MCF 10A (cell line): ENCODE measurements at regions not wholly inside any gene's neighbourhood (a gene's known extent, or its start where the extent isn't known, plus 50 kb on each side); places are given as distances from the start of the nearest gene placed in this dataset.

Experiments used
- BruUV-seq: library from RNA; stranded (reverse); fragments of 400-500 nt; replicated peaks from 2 replicates; lab custom pipeline; 2021; lab: Mats Ljungman, UMichigan
- CTCF ChIA-PET: fragments of 300-600 bp; sonication (Branson Sonifier 250); formaldehyde crosslinking; extraction: SDS; loops from one replicate; lab custom pipeline; 2021; ENCODE audit warnings: antibody characterized with exemption, inconsistent platforms; lab: Yijun Ruan, JAX
- POLR2A ChIA-PET: fragments of 300-600, 350-650 bp; sonication (Branson Sonifier 250); formaldehyde crosslinking; extraction: SDS; loops from one replicate; lab custom pipeline; 2020; ENCODE audit warnings: antibody characterized with exemption, inconsistent platforms; lab: Yijun Ruan, JAX
- DNase-seq: peaks from one replicate; pipeline ENCODE4 v3.0.0-alpha.2; 2018; ENCODE audit not compliant: unreplicated experiment
- H3K27ac Mint-ChIP-seq: one replicate; pipeline ENCODE4 v1.8.0; 2022; ENCODE audit warnings: mild to moderate bottlenecking, low read depth, mixed read lengths; ENCODE audit not compliant: unreplicated experiment
- H3K27me3 Mint-ChIP-seq: one replicate; pipeline ENCODE4 v1.8.0; 2022; ENCODE audit warnings: mixed read lengths; ENCODE audit not compliant: insufficient read depth, unreplicated experiment
- H3K36me3 Mint-ChIP-seq: one replicate; pipeline ENCODE4 v1.8.0; 2022; ENCODE audit warnings: mild to moderate bottlenecking, moderate library complexity, mixed read lengths; ENCODE audit not compliant: insufficient read depth, unreplicated experiment
- H3K4me1 Mint-ChIP-seq: one replicate; pipeline ENCODE4 v1.8.0; 2022; ENCODE audit warnings: mixed read lengths; ENCODE audit not compliant: insufficient read depth, unreplicated experiment
- H3K4me3 Mint-ChIP-seq: one replicate; pipeline ENCODE4 v1.8.0; 2022; ENCODE audit warnings: mild to moderate bottlenecking, moderate library complexity, mixed read lengths; ENCODE audit not compliant: unreplicated experiment
- H3K9me3 Mint-ChIP-seq: one replicate; pipeline ENCODE4 v1.8.0; 2022; ENCODE audit warnings: mixed read lengths; ENCODE audit not compliant: unreplicated experiment
- intact Hi-C: fragments of 100-400 bp; cut with micrococcal nuclease; formaldehyde crosslinking; loops from 2 replicates; pipeline ENCODE4 v1.14.1; 2022
- TF ChIP-seq, protein P1 (sequence below): fragments of 200-600 bp; IDR thresholded peaks from one replicate; pipeline ENCODE4 v1.8.0; 2022; ENCODE audit warnings: antibody characterized with exemption, mild to moderate bottlenecking; ENCODE audit not compliant: unreplicated experiment

DNA sequence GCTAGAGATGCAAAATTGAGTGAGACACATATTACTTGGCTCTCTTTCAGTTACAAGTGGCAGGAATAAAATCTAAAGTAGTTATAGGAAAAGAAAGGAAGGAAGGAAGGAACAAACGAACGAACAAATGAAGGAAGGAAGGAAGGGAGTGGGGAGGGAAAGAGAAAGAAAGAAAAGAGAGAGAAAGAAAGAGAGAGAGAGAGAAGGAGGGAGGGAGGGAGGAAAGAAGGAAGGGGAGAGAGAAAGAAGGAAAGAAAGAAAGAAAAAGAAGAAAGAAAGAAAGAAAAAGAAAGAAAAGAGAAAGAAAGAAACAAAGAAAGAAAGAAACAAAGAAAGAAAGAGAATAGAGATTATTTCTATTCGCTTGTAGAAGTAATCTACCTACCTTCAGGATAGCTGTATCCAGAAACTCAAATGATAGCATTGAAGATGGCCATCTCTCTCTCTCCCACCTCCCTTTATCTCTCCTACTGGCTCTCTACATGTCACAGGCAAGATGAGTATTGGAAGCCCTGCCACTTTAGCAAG, 229.7 kb upstream of the TLE3 start:
- POLR2A ChIA-PET = no interaction called here
- no peaks in the 10 kb centered on the region for H3K27me3 Mint-ChIP-seq
- H3K9me3 Mint-ChIP-seq = no peaks in the 10 kb centered on the region
- H3K4me1 Mint-ChIP-seq = peaks cover 14% of the 10 kb centered on the region
- no peak overlapping the region for H3K27ac Mint-ChIP-seq
- H3K4me3 Mint-ChIP-seq = no peak overlapping the region
- CTCF ChIA-PET = no interaction called here
- intact Hi-C loops = no loop called here
- TF ChIP-seq, protein P1, sequence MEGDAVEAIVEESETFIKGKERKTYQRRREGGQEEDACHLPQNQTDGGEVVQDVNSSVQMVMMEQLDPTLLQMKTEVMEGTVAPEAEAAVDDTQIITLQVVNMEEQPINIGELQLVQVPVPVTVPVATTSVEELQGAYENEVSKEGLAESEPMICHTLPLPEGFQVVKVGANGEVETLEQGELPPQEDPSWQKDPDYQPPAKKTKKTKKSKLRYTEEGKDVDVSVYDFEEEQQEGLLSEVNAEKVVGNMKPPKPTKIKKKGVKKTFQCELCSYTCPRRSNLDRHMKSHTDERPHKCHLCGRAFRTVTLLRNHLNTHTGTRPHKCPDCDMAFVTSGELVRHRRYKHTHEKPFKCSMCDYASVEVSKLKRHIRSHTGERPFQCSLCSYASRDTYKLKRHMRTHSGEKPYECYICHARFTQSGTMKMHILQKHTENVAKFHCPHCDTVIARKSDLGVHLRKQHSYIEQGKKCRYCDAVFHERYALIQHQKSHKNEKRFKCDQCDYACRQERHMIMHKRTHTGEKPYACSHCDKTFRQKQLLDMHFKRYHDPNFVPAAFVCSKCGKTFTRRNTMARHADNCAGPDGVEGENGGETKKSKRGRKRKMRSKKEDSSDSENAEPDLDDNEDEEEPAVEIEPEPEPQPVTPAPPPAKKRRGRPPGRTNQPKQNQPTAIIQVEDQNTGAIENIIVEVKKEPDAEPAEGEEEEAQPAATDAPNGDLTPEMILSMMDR = no peak
- BruUV-seq = no TSS peak
- DNase-seq = no peak
- H3K36me3 Mint-ChIP-seq = no peaks in the 10 kb centered on the region

DNA sequence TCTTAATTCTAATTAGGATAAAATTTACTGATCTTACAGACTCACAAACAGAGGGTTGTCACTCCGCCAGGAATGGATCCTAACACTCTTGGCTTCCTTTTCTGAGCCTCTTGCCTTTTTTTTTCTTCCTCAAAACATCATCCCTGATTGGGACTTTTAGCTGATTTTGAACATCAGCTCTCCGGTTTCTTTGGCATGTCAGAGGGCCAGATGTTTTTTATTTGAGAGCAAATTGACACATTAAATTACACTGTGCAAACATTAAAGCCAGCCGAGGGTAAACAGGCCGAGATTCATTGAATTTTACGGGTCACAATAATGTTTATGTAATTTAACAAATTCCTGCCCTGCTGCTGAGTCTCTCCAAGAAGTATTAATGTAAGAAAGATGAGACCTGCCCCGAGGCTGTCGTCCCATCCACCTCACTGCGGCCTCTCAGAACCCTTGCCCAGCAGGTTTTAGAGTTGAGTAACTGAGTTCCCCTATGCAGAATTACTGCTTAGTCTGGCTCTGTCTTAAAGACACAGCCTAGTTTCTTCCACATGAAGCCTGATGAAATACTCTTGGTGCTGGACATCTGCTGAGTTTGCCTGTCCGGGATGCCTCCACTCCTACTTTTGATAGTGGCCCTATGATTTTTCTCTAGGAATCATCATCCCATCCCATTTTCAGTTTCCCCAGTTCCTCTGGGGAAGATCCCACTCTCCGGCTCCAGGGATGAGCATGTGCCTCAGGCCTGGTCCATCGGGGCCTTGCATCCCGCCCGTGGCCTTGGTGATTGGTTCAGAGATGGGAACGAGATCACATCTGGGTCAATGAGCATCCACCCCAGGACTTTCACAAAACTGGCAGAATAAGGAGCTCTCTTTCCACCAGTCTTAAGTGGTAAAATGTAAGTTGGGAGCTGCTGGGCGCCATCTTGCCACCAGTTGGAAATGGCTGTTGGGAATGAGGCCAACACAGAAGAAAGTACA, 226.6 kb upstream of the TLE3 start:
- no peaks in the 10 kb centered on the region for H3K27me3 Mint-ChIP-seq
- ChIA-PET CTCF (interaction anchor here (1.0 kb wide), 1 partner anchor 862 kb away, joined by 3 read pairs; no protein-coding TSS in a partner anchor), POLR2A (interaction anchor here (0.6 to 0.7 kb wide), 4 partner anchors 24 to 862 kb away, joined by 3 to 5 read pairs (median 4); no protein-coding TSS in a partner anchor)
- H3K4me3 Mint-ChIP-seq = no peak overlapping the region
- TF ChIP-seq, protein P1 = no peak
- H3K4me1 Mint-ChIP-seq = peaks cover 19% of the 10 kb centered on the region
- DNase-seq = peak; percentile 78
- BruUV-seq = no TSS peak
- H3K9me3 Mint-ChIP-seq = no peaks in the 10 kb centered on the region
- H3K27ac Mint-ChIP-seq = peak overlapping the region; percentile 16
- H3K36me3 Mint-ChIP-seq = no peaks in the 10 kb centered on the region
- intact Hi-C loops = no loop called here

DNA sequence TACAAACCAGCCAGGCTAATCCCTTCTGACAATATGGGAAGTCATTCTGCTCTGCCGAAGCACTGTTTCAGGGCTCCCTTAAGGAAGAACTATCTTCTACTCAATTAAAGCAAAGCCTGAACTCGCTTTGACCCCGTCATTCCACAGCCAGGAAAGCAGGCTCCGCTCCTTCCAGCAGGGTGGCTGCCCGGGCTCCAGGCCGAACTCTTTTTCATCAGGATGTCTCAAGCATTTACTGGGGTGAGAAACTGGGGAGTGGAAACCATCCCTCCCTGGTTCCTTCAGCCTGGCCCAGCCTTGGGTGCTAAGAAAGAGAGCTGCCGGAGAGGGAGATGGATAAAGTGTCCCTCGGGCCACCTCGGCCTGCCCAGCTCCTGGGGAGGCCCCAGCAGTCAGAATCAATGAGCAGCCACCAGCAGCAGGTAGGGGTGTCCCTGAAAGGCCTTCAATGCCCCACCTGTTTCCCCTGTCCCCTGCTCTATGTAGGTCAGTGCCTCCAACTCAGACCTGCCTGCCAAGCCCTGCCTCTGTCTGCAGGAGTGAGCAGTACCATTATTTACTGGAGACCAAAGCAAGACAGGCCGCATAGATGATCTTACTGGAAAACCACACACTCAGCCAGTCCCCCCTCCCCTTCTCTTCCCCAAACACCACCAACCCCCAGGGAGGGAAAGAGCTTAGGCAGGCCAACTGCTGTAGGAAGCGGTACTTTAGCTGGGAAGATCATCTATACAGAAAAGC, 225.6 kb upstream of the TLE3 start:
- Mint-ChIP-seq H3K36me3 (no peaks in the 10 kb centered on the region), H3K27ac (no peak overlapping the region), H3K4me1 (peaks cover 29% of the 10 kb centered on the region), H3K9me3 (no peaks in the 10 kb centered on the region), H3K4me3 (no peak overlapping the region), H3K27me3 (no peaks in the 10 kb centered on the region)
- CTCF ChIA-PET = interaction anchor here (1.0 kb wide), 1 partner anchor 861 kb away, joined by 3 read pairs; no protein-coding TSS in a partner anchor
- POLR2A ChIA-PET = interaction anchor here (0.6 to 0.7 kb wide), 3 partner anchors 52 to 861 kb away, joined by 3 to 4 read pairs (median 4); no protein-coding TSS in a partner anchor
- intact Hi-C loops = no loop called here
- no peak for DNase-seq
- TF ChIP-seq, protein P1 = no peak
- no TSS peak for BruUV-seq
